Skeletal muscle satellite cell (primary cell): ENCODE measurements at regions not wholly inside any gene's neighbourhood (a gene's known extent, or its start where the extent isn't known, plus 50 kb on each side); places are given as distances from the start of the nearest gene placed in this dataset.
"Not testable (repeated sequence)": the region's sequence is repeated elsewhere in the genome, so short reads cannot be mapped to it uniquely, and the experiment has no call there.

Experiments
- H3K27me3 ChIP-seq: 2 replicates; pipeline ENCODE4 v1.7.0; 2013; ENCODE audit warnings: low read length; ENCODE audit not compliant: control insufficient read depth, insufficient read depth
- H3K36me3 ChIP-seq: 2 replicates; pipeline ENCODE4 v1.7.0; 2013; ENCODE audit warnings: mild to moderate bottlenecking, control low read depth, low read length; ENCODE audit not compliant: insufficient read depth
- H3K4me1 ChIP-seq: 2 replicates; pipeline ENCODE4 v1.7.0; 2013; ENCODE audit warnings: low read length; ENCODE audit not compliant: control insufficient read depth, insufficient read depth
- H3K4me2 ChIP-seq: 2 replicates; pipeline ENCODE4 v1.7.0; 2013; ENCODE audit warnings: mild to moderate bottlenecking, low read length
- H3K4me3 ChIP-seq: 2 replicates; pipeline ENCODE4 v1.7.0; 2013; ENCODE audit warnings: low read length
- H3K9ac ChIP-seq: 2 replicates; pipeline ENCODE4 v1.7.0; 2013; ENCODE audit warnings: mild to moderate bottlenecking, low read depth, low read length, moderate library complexity
- H3K9me3 ChIP-seq: replicated peaks from 2 replicates; pipeline ENCODE4 v1.7.0; 2013; ENCODE audit warnings: mild to moderate bottlenecking, control low read depth, low read length

GRCh38 chr3:144840866-144841265, 869.2 kb downstream of the DIPK2A start:
- no peaks in the 10 kb centered on the region for H3K27me3 ChIP-seq
- H3K9me3 ChIP-seq: no peaks in the 10 kb centered on the region
- H3K9ac ChIP-seq: no peak overlapping the region
- no peaks in the 10 kb centered on the region for H3K36me3 ChIP-seq
- H3K4me1 ChIP-seq: no peaks in the 10 kb centered on the region
- no peak overlapping the region for H3K4me3 ChIP-seq
- no peak overlapping the region for H3K4me2 ChIP-seq

- no peaks in the 10 kb centered on the region for H3K36me3 ChIP-seq
- no peak overlapping the region for H3K4me2 ChIP-seq
- H3K4me1 ChIP-seq: no peaks in the 10 kb centered on the region
These were observed 871.5 kb downstream of the DIPK2A start for GRCh38 chr3:144843099-144843498.

DNA sequence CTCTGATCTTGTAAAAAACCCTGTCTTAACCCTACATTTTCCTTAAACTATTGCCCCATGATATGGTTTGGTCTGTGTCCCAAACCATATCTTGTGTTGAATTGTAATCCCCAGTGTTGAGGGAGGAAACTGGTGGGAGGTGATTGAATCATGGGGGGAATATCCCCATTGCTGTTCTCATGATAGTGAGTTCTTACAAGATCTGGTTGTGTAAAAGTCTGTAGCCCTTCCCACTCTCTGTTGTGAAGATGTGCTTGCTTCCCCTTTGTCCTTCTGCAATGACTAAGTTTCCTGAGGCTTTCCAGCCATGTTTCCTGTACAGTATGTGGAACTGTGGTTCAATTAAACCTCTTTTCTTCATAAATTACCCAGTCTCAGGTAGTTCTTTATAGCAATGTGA, 881.4 kb downstream of the DIPK2A start:
- Histone ChIP-seq H3K4me2 (no peak overlapping the region), H3K4me3 (no peak overlapping the region), H3K27me3 (no peaks in the 10 kb centered on the region), H3K36me3 (no peaks in the 10 kb centered on the region), H3K4me1 (no peaks in the 10 kb centered on the region), H3K9me3 (no peaks in the 10 kb centered on the region), H3K9ac (no peak overlapping the region)

More at GRCh38 chr3:144843099-144843498, 871.5 kb downstream of the DIPK2A start:
- no peaks in the 10 kb centered on the region for H3K9me3 ChIP-seq
- H3K27me3 ChIP-seq: no peaks in the 10 kb centered on the region
- no peak overlapping the region for H3K9ac ChIP-seq
- H3K4me3 ChIP-seq: no peak overlapping the region

- H3K4me3 ChIP-seq, H3K4me2 ChIP-seq, H3K9ac ChIP-seq, H3K9me3 ChIP-seq, H3K36me3 ChIP-seq, H3K4me1 ChIP-seq, H3K27me3 ChIP-seq: not testable (repeated sequence)
These were observed 882.4 kb downstream of the DIPK2A start for GRCh38 chr3:144854020-144854419.

DNA sequence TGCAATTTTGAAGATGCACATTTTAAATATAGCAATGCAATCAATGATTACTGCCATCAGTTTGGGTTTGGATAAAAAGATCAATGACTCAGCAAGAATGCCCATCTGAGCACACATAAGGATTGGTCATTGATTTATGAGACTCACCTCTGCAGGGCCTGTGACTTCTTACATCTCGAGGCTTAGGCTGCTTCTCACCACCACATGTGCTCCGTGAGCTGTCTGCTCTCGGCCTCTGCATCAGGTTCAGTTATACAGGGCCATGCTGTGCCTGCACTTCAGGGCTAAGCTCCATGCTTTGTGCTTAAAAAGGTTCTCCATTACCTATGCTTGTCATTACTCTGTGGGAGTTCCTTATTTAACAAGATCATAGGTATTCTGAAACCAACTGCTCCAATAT, 887.5 kb downstream of the DIPK2A start:
- H3K27me3 ChIP-seq: no peaks in the 10 kb centered on the region
- no peaks in the 10 kb centered on the region for H3K9me3 ChIP-seq
- no peak overlapping the region for H3K4me2 ChIP-seq
- H3K4me1 ChIP-seq: no peaks in the 10 kb centered on the region
- no peak overlapping the region for H3K9ac ChIP-seq
- H3K36me3 ChIP-seq: no peaks in the 10 kb centered on the region
- no peak overlapping the region for H3K4me3 ChIP-seq

- Histone ChIP-seq H3K4me3 (no peak overlapping the region), H3K4me1 (no peaks in the 10 kb centered on the region), H3K4me2 (no peak overlapping the region)
These were observed 893.0 kb downstream of the DIPK2A start for GRCh38 chr3:144864646-144865045.

DNA sequence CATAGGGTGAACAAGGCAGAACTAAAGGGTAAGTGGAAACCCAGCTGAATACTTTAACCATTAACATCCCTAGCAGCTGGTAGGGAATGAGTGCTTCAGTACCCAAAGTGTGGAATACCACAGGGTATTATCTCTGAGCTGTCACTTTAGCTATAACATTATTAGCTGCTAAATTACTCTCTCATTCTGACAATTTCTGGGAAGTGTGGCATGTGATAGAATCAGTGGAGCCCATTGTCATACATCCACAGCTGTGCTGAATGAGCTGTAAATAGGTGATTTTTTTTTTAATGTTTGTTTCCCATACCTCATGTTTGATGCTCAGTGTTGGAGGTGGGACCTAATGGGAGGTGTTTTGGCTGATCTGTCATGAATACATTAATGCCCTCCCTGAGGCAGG, 894.3 kb downstream of the DIPK2A start:
- H3K9ac ChIP-seq: no peak overlapping the region
- no peaks in the 10 kb centered on the region for H3K9me3 ChIP-seq
- no peak overlapping the region for H3K4me3 ChIP-seq
- H3K27me3 ChIP-seq: no peaks in the 10 kb centered on the region
- no peak overlapping the region for H3K4me2 ChIP-seq
- no peaks in the 10 kb centered on the region for H3K4me1 ChIP-seq
- H3K36me3 ChIP-seq: no peaks in the 10 kb centered on the region

More at GRCh38 chr3:144864646-144865045, 893.0 kb downstream of the DIPK2A start:
- Histone ChIP-seq H3K36me3 (no peaks in the 10 kb centered on the region), H3K27me3 (no peaks in the 10 kb centered on the region), H3K9me3 (no peaks in the 10 kb centered on the region), H3K9ac (no peak overlapping the region)

GRCh38 chr3:144866476-144866875, 894.9 kb downstream of the DIPK2A start:
- H3K4me3 ChIP-seq: no peak overlapping the region
- no peaks in the 10 kb centered on the region for H3K36me3 ChIP-seq
- no peaks in the 10 kb centered on the region for H3K27me3 ChIP-seq
- H3K4me1 ChIP-seq: no peaks in the 10 kb centered on the region
- H3K4me2 ChIP-seq: no peak overlapping the region
- no peak overlapping the region for H3K9ac ChIP-seq
- no peaks in the 10 kb centered on the region for H3K9me3 ChIP-seq

- Histone ChIP-seq H3K36me3 (no peaks in the 10 kb centered on the region), H3K4me3 (no peak overlapping the region), H3K27me3 (no peaks in the 10 kb centered on the region), H3K9me3 (no peaks in the 10 kb centered on the region), H3K9ac (no peak overlapping the region), H3K4me2 (no peak overlapping the region), H3K4me1 (no peaks in the 10 kb centered on the region)
These were observed 896.9 kb downstream of the DIPK2A start for GRCh38 chr3:144868506-144868905.

DNA sequence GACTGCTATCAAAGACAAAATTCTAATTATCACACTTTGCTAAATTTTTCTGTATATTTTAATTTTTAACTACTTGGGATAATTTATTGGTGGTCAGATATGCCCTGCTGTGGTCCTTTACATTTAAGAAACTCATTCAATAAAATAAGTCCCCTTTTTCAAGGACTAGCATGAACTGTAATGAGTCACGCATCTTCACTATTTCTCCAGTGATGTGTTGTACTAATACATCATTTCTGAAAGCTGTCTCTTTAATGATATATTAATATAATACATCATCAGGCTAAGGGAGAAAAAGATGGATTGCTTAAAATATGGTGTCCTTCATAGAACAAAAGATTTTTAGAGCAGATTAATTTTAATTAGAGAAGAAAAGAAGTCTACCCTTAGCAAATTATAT, 901.4 kb downstream of the DIPK2A start:
- Histone ChIP-seq H3K27me3 (no peaks in the 10 kb centered on the region), H3K4me3 (no peak overlapping the region), H3K9me3 (no peaks in the 10 kb centered on the region), H3K36me3 (no peaks in the 10 kb centered on the region), H3K4me1 (no peaks in the 10 kb centered on the region), H3K9ac (no peak overlapping the region), H3K4me2 (no peak overlapping the region)

DNA sequence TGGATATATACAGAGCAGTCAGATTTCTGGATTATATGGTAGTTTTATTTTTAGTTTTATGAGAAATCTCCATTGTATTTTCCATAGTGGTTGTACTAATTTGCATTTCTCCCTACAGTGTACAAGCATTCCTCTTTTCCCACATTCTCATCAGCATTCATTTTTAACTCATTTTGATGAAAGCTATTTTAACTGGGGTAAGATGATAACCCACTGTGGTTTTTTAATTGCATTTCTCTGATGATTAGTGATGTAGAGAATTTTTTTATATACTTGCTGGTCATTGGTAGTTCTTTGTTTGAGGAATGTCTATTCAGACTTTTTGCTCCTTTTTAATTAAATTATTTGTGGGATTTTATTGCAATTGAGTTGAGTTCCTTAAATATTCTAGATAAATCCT, 903.6 kb downstream of the DIPK2A start:
- H3K4me3 ChIP-seq: no peak overlapping the region
- H3K27me3 ChIP-seq: no peaks in the 10 kb centered on the region
- H3K4me1 ChIP-seq: no peaks in the 10 kb centered on the region
- H3K9ac ChIP-seq: no peak overlapping the region
- no peaks in the 10 kb centered on the region for H3K9me3 ChIP-seq
- H3K36me3 ChIP-seq: no peaks in the 10 kb centered on the region
- H3K4me2 ChIP-seq: no peak overlapping the region

DNA sequence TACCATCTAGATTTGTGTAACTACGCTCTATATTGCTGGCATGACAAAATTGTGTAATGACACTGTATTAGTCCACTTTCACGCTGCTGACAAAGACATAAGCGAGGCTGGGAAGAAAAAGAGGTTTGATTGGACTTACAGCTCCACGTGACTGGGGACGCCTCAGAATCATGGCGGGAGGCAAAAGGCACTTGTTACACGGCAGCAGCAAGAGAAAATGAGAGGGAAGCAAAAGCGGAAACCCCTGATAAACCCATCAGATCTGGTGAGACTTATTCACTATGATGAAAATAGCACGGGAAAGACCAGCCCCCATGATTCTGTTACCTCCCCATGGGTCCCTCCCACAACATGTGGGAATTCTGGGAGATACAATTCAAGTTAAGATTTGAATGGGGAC, 905.7 kb downstream of the DIPK2A start:
- H3K9me3 ChIP-seq: no peaks in the 10 kb centered on the region
- H3K27me3 ChIP-seq: no peaks in the 10 kb centered on the region
- H3K36me3 ChIP-seq: no peaks in the 10 kb centered on the region
- H3K4me1 ChIP-seq: no peaks in the 10 kb centered on the region
- no peak overlapping the region for H3K4me2 ChIP-seq
- H3K9ac ChIP-seq: no peak overlapping the region
- no peak overlapping the region for H3K4me3 ChIP-seq
